ENCODE measurements at regions not wholly inside any gene's neighbourhood (a gene's known extent, or its start where the extent isn't known, plus 50 kb on each side); places are given as distances from the start of the nearest gene placed in this dataset.

GRCh38 chr1:58318157-58319005 is 228.1 kb downstream of the OMA1 start:
- in situ Hi-C loops (cut with HindIII; ENCODE audit: low pct_ligation_motif_present, low pct_unique_long_range_greater_than_20kb, low sequenced_read_pairs), result no loop called here
- DNase-seq, result no peak

- no peak for DNase-seq
- in situ Hi-C loops (cut with HindIII; ENCODE audit: low pct_ligation_motif_present, low pct_unique_long_range_greater_than_20kb, low sequenced_read_pairs), result no loop called here
These were observed 228.8 kb downstream of the OMA1 start for GRCh38 chr1:58317694-58318093.

- DNase-seq, result no peak
These were observed 229.4 kb downstream of the OMA1 start for GRCh38 chr1:58317086-58317485.

GRCh38 chr1:58316141-58316540 is 230.4 kb downstream of the OMA1 start:
- in situ Hi-C loops (cut with HindIII; ENCODE audit: low pct_ligation_motif_present, low pct_unique_long_range_greater_than_20kb, low sequenced_read_pairs), result no loop called here

More at GRCh38 chr1:58317086-58317485, 229.4 kb downstream of the OMA1 start:
- in situ Hi-C loops (cut with HindIII; ENCODE audit: low pct_ligation_motif_present, low pct_unique_long_range_greater_than_20kb, low sequenced_read_pairs), result no loop called here

GRCh38 chr1:58312971-58313563 is 233.5 kb downstream of the OMA1 start:
- no peak for DNase-seq
- in situ Hi-C loops (cut with HindIII; ENCODE audit: low pct_ligation_motif_present, low pct_unique_long_range_greater_than_20kb, low sequenced_read_pairs), result no loop called here

More at GRCh38 chr1:58316141-58316540, 230.4 kb downstream of the OMA1 start:
- DNase-seq, result no peak

- no peak for DNase-seq
- in situ Hi-C loops (cut with HindIII; ENCODE audit: low pct_ligation_motif_present, low pct_unique_long_range_greater_than_20kb, low sequenced_read_pairs), result no loop called here
These were observed 234.1 kb downstream of the OMA1 start for GRCh38 chr1:58312461-58312860.

GRCh38 chr1:58310881-58311280 is 235.6 kb downstream of the OMA1 start:
- in situ Hi-C loops (cut with HindIII; ENCODE audit: low pct_ligation_motif_present, low pct_unique_long_range_greater_than_20kb, low sequenced_read_pairs), result no loop called here
- DNase-seq, result no peak

- in situ Hi-C loops (cut with HindIII; ENCODE audit: low pct_ligation_motif_present, low pct_unique_long_range_greater_than_20kb, low sequenced_read_pairs), result no loop called here
These were observed 236.1 kb downstream of the OMA1 start for GRCh38 chr1:58310469-58310868.

GRCh38 chr1:58308206-58308605 is 238.3 kb downstream of the OMA1 start:
- DNase-seq, result no peak
- in situ Hi-C loops (cut with HindIII; ENCODE audit: low pct_ligation_motif_present, low pct_unique_long_range_greater_than_20kb, low sequenced_read_pairs), result no loop called here

More at GRCh38 chr1:58310469-58310868, 236.1 kb downstream of the OMA1 start:
- DNase-seq, result no peak

- in situ Hi-C loops (cut with HindIII; ENCODE audit: low pct_ligation_motif_present, low pct_unique_long_range_greater_than_20kb, low sequenced_read_pairs), result no loop called here
- DNase-seq, result no peak
These were observed 239.1 kb downstream of the OMA1 start for GRCh38 chr1:58307431-58307830.

- no peak for DNase-seq
- in situ Hi-C loops (cut with HindIII; ENCODE audit: low pct_ligation_motif_present, low pct_unique_long_range_greater_than_20kb, low sequenced_read_pairs), result no loop called here
These were observed 240.9 kb downstream of the OMA1 start for GRCh38 chr1:58305622-58306021.

GRCh38 chr1:58304346-58304975 is 242.1 kb downstream of the OMA1 start:
- in situ Hi-C loops (cut with HindIII; ENCODE audit: low pct_ligation_motif_present, low pct_unique_long_range_greater_than_20kb, low sequenced_read_pairs), result no loop called here

GRCh38 chr1:58303841-58304240 is 242.7 kb downstream of the OMA1 start:
- in situ Hi-C loops (cut with HindIII; ENCODE audit: low pct_ligation_motif_present, low pct_unique_long_range_greater_than_20kb, low sequenced_read_pairs), result no loop called here

More at GRCh38 chr1:58304346-58304975, 242.1 kb downstream of the OMA1 start:
- no peak for DNase-seq

GRCh38 chr1:58293388-58293787 is 253.1 kb downstream of the OMA1 start:
- in situ Hi-C loops (cut with HindIII; ENCODE audit: low pct_ligation_motif_present, low pct_unique_long_range_greater_than_20kb, low sequenced_read_pairs), result no loop called here
- no peak for DNase-seq

More at GRCh38 chr1:58303841-58304240, 242.7 kb downstream of the OMA1 start:
- no peak for DNase-seq

GRCh38 chr1:58290685-58291372 is 255.7 kb downstream of the OMA1 start:
- DNase-seq, result peak; percentile 39

GRCh38 chr1:58288624-58289142 is 257.8 kb downstream of the OMA1 start:
- DNase-seq, result no peak
- in situ Hi-C loops (cut with HindIII; ENCODE audit: low pct_ligation_motif_present, low pct_unique_long_range_greater_than_20kb, low sequenced_read_pairs), result no loop called here

More at GRCh38 chr1:58290685-58291372, 255.7 kb downstream of the OMA1 start:
- in situ Hi-C loops (cut with HindIII; ENCODE audit: low pct_ligation_motif_present, low pct_unique_long_range_greater_than_20kb, low sequenced_read_pairs), result no loop called here

GRCh38 chr1:58287894-58288623 is 258.5 kb downstream of the OMA1 start:
- no peak for DNase-seq
- in situ Hi-C loops (cut with HindIII; ENCODE audit: low pct_ligation_motif_present, low pct_unique_long_range_greater_than_20kb, low sequenced_read_pairs), result no loop called here

- no peak for DNase-seq
- in situ Hi-C loops (cut with HindIII; ENCODE audit: low pct_ligation_motif_present, low pct_unique_long_range_greater_than_20kb, low sequenced_read_pairs), result no loop called here
These were observed 262.4 kb downstream of the OMA1 start for GRCh38 chr1:58284225-58284510.
